Memory B cell (primary cell): ENCODE measurements at regions not wholly inside any gene's neighbourhood (a gene's known extent, or its start where the extent isn't known, plus 50 kb on each side); places are given as distances from the start of the nearest gene placed in this dataset.

Experiments
- ATAC-seq: fragments of 150-1000 bp; cut with Tn5 transposase; 2 replicates; pipeline ENCODE4 v1.10.0; 2021; ENCODE audit warnings: low read depth, mild to moderate bottlenecking, moderate library complexity
- DNase-seq, 2 donors: peaks; one replicate each; pipeline ENCODE4 v3.0.0; 2022; ENCODE audit warnings: low spot score in 2 of 2
- H3K27ac Mint-ChIP-seq: one replicate; pipeline ENCODE4 v1.8.0; 2022; ENCODE audit warnings: mild to moderate bottlenecking, moderate library complexity, mixed read lengths
- H3K27me3 Mint-ChIP-seq: one replicate; pipeline ENCODE4 v1.8.0; 2022; ENCODE audit warnings: mixed read lengths
- H3K36me3 Mint-ChIP-seq: one replicate; pipeline ENCODE4 v1.8.0; 2022; ENCODE audit warnings: mild to moderate bottlenecking, mixed read lengths
- H3K4me1 Mint-ChIP-seq: one replicate; pipeline ENCODE4 v1.8.0; 2022; ENCODE audit warnings: mixed read lengths
- H3K4me3 Mint-ChIP-seq: one replicate; pipeline ENCODE4 v1.8.0; 2022; ENCODE audit warnings: mild to moderate bottlenecking, moderate library complexity, mixed read lengths
- H3K9me3 Mint-ChIP-seq: one replicate; pipeline ENCODE4 v1.8.0; 2022; ENCODE audit warnings: mixed read lengths

- Mint-ChIP-seq H3K4me3 (no peak overlapping the region), H3K4me1 (no peaks in the 10 kb centered on the region), H3K27ac (no peak overlapping the region), H3K9me3 (no peaks in the 10 kb centered on the region), H3K36me3 (no peaks in the 10 kb centered on the region), H3K27me3 (peaks cover 8% of the 10 kb centered on the region)
- DNase-seq (no peak), ATAC-seq (no peak)
Measured at GRCh38 chr5:74337254-74337983, 303.1 kb downstream of the ENC1 start.

GRCh38 chr5:74336297-74336696 lies 304.2 kb downstream of the ENC1 start:
- Mint-ChIP-seq H3K27me3 (peaks cover 8% of the 10 kb centered on the region), H3K4me1 (no peaks in the 10 kb centered on the region), H3K36me3 (no peaks in the 10 kb centered on the region), H3K4me3 (no peak overlapping the region), H3K27ac (no peak overlapping the region), H3K9me3 (no peaks in the 10 kb centered on the region)
- no peak for DNase-seq
- ATAC-seq = no peak

- Mint-ChIP-seq H3K27ac (no peak overlapping the region), H3K4me1 (no peaks in the 10 kb centered on the region), H3K4me3 (no peak overlapping the region), H3K27me3 (peaks cover 10% of the 10 kb centered on the region), H3K9me3 (no peaks in the 10 kb centered on the region), H3K36me3 (no peaks in the 10 kb centered on the region)
- DNase-seq (no peak), ATAC-seq (no peak)
Measured at GRCh38 chr5:74334762-74335384, 305.7 kb downstream of the ENC1 start.

- no peak for ATAC-seq
- H3K36me3 Mint-ChIP-seq = no peaks in the 10 kb centered on the region
- no peak for DNase-seq
- peaks cover 10% of the 10 kb centered on the region for H3K27me3 Mint-ChIP-seq
- H3K4me1 Mint-ChIP-seq = no peaks in the 10 kb centered on the region
- H3K9me3 Mint-ChIP-seq = no peaks in the 10 kb centered on the region
- H3K27ac Mint-ChIP-seq = no peak overlapping the region
- no peak overlapping the region for H3K4me3 Mint-ChIP-seq
Measured at GRCh38 chr5:74334062-74334761, 306.3 kb downstream of the ENC1 start.

GRCh38 chr5:74333430-74333829 lies 307.1 kb downstream of the ENC1 start:
- no peak overlapping the region for H3K27ac Mint-ChIP-seq
- no peak for DNase-seq
- H3K4me1 Mint-ChIP-seq = no peaks in the 10 kb centered on the region
- H3K4me3 Mint-ChIP-seq = no peak overlapping the region
- H3K27me3 Mint-ChIP-seq = peaks cover 10% of the 10 kb centered on the region
- H3K9me3 Mint-ChIP-seq = no peaks in the 10 kb centered on the region
- ATAC-seq = no peak
- no peaks in the 10 kb centered on the region for H3K36me3 Mint-ChIP-seq

GRCh38 chr5:74332682-74333081 lies 307.8 kb downstream of the ENC1 start:
- no peak for DNase-seq
- no peak for ATAC-seq
- no peak overlapping the region for H3K27ac Mint-ChIP-seq

GRCh38 chr5:74332006-74332405 lies 308.5 kb downstream of the ENC1 start:
- Mint-ChIP-seq H3K4me3 (no peak overlapping the region), H3K9me3 (no peaks in the 10 kb centered on the region), H3K27ac (no peak overlapping the region), H3K36me3 (no peaks in the 10 kb centered on the region), H3K27me3 (peaks cover 10% of the 10 kb centered on the region), H3K4me1 (no peaks in the 10 kb centered on the region)
- DNase-seq (no peak), ATAC-seq (no peak)

More at GRCh38 chr5:74332682-74333081, 307.8 kb downstream of the ENC1 start:
- peaks cover 10% of the 10 kb centered on the region for H3K27me3 Mint-ChIP-seq
- no peaks in the 10 kb centered on the region for H3K36me3 Mint-ChIP-seq
- no peaks in the 10 kb centered on the region for H3K9me3 Mint-ChIP-seq
- no peak overlapping the region for H3K4me3 Mint-ChIP-seq
- no peaks in the 10 kb centered on the region for H3K4me1 Mint-ChIP-seq

- no peak overlapping the region for H3K27ac Mint-ChIP-seq
- ATAC-seq = no peak
- no peaks in the 10 kb centered on the region for H3K36me3 Mint-ChIP-seq
- H3K27me3 Mint-ChIP-seq = peaks cover 3% of the 10 kb centered on the region
- H3K9me3 Mint-ChIP-seq = no peaks in the 10 kb centered on the region
- H3K4me1 Mint-ChIP-seq = peaks cover 2% of the 10 kb centered on the region
- no peak for DNase-seq
- H3K4me3 Mint-ChIP-seq = no peak overlapping the region
Measured at GRCh38 chr5:74328221-74328630, 312.3 kb downstream of the ENC1 start.

GRCh38 chr5:74327339-74327685 lies 313.2 kb downstream of the ENC1 start:
- peaks cover 2% of the 10 kb centered on the region for H3K4me1 Mint-ChIP-seq
- no peak overlapping the region for H3K4me3 Mint-ChIP-seq
- peaks cover 3% of the 10 kb centered on the region for H3K27me3 Mint-ChIP-seq
- H3K27ac Mint-ChIP-seq = no peak overlapping the region
- no peak for ATAC-seq
- no peaks in the 10 kb centered on the region for H3K36me3 Mint-ChIP-seq
- H3K9me3 Mint-ChIP-seq = no peaks in the 10 kb centered on the region
- DNase-seq = no peak

GRCh38 chr5:74326571-74327338 lies 313.8 kb downstream of the ENC1 start:
- H3K9me3 Mint-ChIP-seq = no peaks in the 10 kb centered on the region
- DNase-seq (no peak), ATAC-seq (no peak)
- H3K36me3 Mint-ChIP-seq = no peaks in the 10 kb centered on the region
- H3K27ac Mint-ChIP-seq = no peak overlapping the region
- no peak overlapping the region for H3K4me3 Mint-ChIP-seq
- H3K27me3 Mint-ChIP-seq = peaks cover 5% of the 10 kb centered on the region
- H3K4me1 Mint-ChIP-seq = peaks cover 2% of the 10 kb centered on the region

GRCh38 chr5:74325866-74326265 lies 314.7 kb downstream of the ENC1 start:
- H3K4me1 Mint-ChIP-seq = peaks cover 2% of the 10 kb centered on the region

GRCh38 chr5:74324556-74324955 lies 316.0 kb downstream of the ENC1 start:
- Mint-ChIP-seq H3K27me3 (peaks cover 3% of the 10 kb centered on the region), H3K27ac (no peak overlapping the region), H3K9me3 (no peaks in the 10 kb centered on the region), H3K36me3 (no peaks in the 10 kb centered on the region), H3K4me3 (no peak overlapping the region), H3K4me1 (peaks cover 2% of the 10 kb centered on the region)
- no peak for ATAC-seq
- no peak for DNase-seq

More at GRCh38 chr5:74325866-74326265, 314.7 kb downstream of the ENC1 start:
- no peaks in the 10 kb centered on the region for H3K36me3 Mint-ChIP-seq
- H3K9me3 Mint-ChIP-seq = no peaks in the 10 kb centered on the region
- H3K27me3 Mint-ChIP-seq = peaks cover 5% of the 10 kb centered on the region
- H3K27ac Mint-ChIP-seq = no peak overlapping the region
- no peak overlapping the region for H3K4me3 Mint-ChIP-seq
- DNase-seq (no peak), ATAC-seq (no peak)

GRCh38 chr5:74322944-74323343 lies 317.6 kb downstream of the ENC1 start:
- Mint-ChIP-seq H3K36me3 (no peaks in the 10 kb centered on the region), H3K9me3 (no peaks in the 10 kb centered on the region), H3K4me1 (peaks cover 2% of the 10 kb centered on the region), H3K27me3 (peaks cover 3% of the 10 kb centered on the region), H3K4me3 (no peak overlapping the region), H3K27ac (no peak overlapping the region)
- ATAC-seq (no peak), DNase-seq (no peak)

GRCh38 chr5:74322191-74322590 lies 318.3 kb downstream of the ENC1 start:
- peaks cover 2% of the 10 kb centered on the region for H3K4me1 Mint-ChIP-seq
- no peaks in the 10 kb centered on the region for H3K9me3 Mint-ChIP-seq
- no peak for ATAC-seq

More at GRCh38 chr5:74322191-74322590, 318.3 kb downstream of the ENC1 start:
- Mint-ChIP-seq H3K36me3 (no peaks in the 10 kb centered on the region), H3K27me3 (peaks cover 3% of the 10 kb centered on the region), H3K4me3 (no peak overlapping the region), H3K27ac (no peak overlapping the region)
- DNase-seq = no peak
